ENCODE measurements at regions not wholly inside any gene's neighbourhood (a gene's known extent, or its start where the extent isn't known, plus 50 kb on each side); places are given as distances from the start of the nearest gene placed in this dataset.
"Not testable (repeated sequence)": the region's sequence is repeated elsewhere in the genome, so short reads cannot be mapped to it uniquely, and the experiment has no call there.

DNA sequence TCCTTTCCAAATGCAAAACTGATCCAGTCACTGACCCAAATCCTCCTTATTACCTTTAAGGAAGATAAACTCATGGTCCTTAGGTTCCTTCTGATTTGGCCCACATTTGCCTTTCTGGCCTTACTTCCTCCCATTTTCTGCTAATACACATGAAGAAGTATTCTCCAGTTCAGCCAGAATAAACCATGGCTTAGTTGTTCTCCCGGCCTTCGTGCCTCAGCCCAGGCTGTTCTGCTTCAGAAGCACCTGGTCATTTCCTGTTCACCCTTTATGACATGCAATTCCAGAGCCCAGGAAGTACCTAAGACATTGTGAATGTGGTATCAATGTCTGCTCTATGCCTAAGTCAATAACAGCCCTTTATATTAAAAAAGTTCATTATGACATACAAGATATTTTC, 4790.1 kb upstream of the OR11H1 start:
- H3K27ac ChIP-seq; H4K20me1 ChIP-seq (ENCODE audit: insufficient read depth); H3K9ac ChIP-seq; H3K27me3 ChIP-seq (replicated peaks; ENCODE audit: insufficient read depth); H2AFZ ChIP-seq; H3K79me2 ChIP-seq (ENCODE audit: insufficient read depth); H3K4me1 ChIP-seq (ENCODE audit: insufficient read depth); H3K9me2 ChIP-seq (ENCODE audit: insufficient read depth); H3F3A ChIP-seq (ENCODE audit: insufficient read depth); H3K4me2 ChIP-seq (ENCODE audit: unreplicated experiment); DNase-seq; H3K9me3 ChIP-seq (ENCODE audit: low read depth); in situ Hi-C loops (cut with MboI); H3K4me3 ChIP-seq; H3K36me3 ChIP-seq (ENCODE audit: low read depth): not testable (repeated sequence)
- 32 to 35% methylated on average over 2 of the region's 2 CpGs for WGBS, 2 experiments (ENCODE audit: low coverage in 1 of 2, low lambda C conversion rate in 2 of 2, missing lambda C conversion rate in 2 of 2)

DNA sequence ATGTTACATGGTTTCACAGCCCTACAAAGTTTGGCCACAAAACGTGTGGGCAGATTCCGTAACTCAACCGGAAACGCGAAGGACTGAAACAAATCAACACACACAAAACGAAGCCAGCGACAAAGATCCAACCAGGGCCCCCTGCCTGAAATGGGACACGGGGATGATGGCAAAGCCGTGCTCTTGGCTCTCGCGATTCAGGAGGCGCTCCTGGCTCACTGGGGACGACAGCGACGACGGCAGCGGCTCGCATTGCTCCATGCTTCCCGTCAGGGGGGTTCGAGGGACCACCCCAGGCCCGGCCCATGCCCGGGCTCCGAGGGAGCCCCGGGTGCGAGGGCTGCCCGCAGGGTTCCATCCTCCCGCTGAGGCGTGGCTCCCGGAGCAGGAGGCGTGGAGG, 4786.8 kb upstream of the OR11H1 start:
- Histone ChIP-seq H3K9me3 (ENCODE audit: low read depth) (no peaks in the 10 kb centered on the region), H3K36me3 (ENCODE audit: low read depth) (no peaks in the 10 kb centered on the region), H3F3A (ENCODE audit: insufficient read depth) (no peaks in the 10 kb centered on the region), H3K27me3 (replicated peaks; ENCODE audit: insufficient read depth) (no peaks in the 10 kb centered on the region), H3K79me2 (ENCODE audit: insufficient read depth) (no peaks in the 10 kb centered on the region), H3K4me3 (no peak overlapping the region), H3K4me1 (ENCODE audit: insufficient read depth) (no peaks in the 10 kb centered on the region), H3K27ac (no peak overlapping the region), H3K4me2 (ENCODE audit: unreplicated experiment) (no peak overlapping the region), H4K20me1 (ENCODE audit: insufficient read depth) (no peaks in the 10 kb centered on the region), H3K9ac (no peak overlapping the region), H3K9me2 (ENCODE audit: insufficient read depth) (no peaks in the 10 kb centered on the region), H2AFZ (no peak overlapping the region)
- in situ Hi-C loops (cut with MboI): no loop called here
- DNase-seq: no peak
- TF ChIP-seq EZH2 (IDR thresholded peaks at IDR 0.05; ENCODE audit: insufficient read depth, poor library complexity, severe bottlenecking) (no peak), EZH2phosphoT487 (IDR thresholded peaks at IDR 0.05; ENCODE audit: insufficient read depth, low read depth) (no peak)
- WGBS, 2 experiments (ENCODE audit: low coverage in 1 of 2, low lambda C conversion rate in 2 of 2, missing lambda C conversion rate in 2 of 2): 43 to 51% methylated on average over 25 of the region's 30 CpGs

DNA sequence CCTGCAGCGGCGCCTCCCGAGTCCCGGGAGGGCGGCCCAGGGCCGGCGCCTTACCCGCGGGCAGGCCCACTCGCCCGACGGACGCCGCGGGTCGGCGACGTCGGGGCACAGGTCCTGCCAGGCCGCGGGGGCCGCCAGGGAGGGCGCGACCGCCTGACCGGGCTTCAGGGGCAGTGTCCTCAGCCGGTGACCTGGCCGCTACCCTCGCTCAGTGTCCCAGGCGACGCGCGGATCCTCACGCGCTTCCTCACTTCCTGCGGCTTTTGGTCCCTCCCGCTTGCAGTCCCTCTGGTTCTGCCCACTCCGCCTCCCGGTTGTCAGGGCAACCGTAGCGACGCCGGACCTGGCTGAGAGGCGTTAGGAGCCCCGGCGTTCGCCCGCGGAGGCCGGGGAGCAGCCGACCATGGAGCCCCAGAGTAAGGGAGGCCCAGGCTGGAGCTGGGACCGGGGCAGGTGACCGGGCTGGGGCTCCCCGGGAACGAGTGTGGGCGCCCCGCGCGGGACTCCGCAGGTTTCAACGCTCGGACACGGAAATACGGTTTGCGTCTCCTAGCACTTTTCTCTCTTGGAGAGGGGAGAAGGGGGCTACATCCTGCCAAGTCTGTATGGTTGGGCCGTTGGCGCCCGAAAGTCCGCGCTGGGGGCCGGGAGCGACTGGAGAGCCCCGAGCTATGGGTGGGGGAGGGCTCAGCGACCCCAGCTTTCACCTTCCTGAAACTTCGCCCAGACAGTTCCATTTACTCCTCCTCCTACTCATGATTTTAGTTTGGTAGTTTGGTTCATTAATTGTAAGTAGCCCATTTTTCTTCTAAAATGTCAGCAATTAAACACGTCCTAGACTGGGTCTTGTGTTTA, 4786.0 kb upstream of the OR11H1 start:
- H3K4me1 ChIP-seq (ENCODE audit: insufficient read depth); H3K9me3 ChIP-seq (ENCODE audit: low read depth); H3K27me3 ChIP-seq (replicated peaks; ENCODE audit: insufficient read depth); DNase-seq; in situ Hi-C loops (cut with MboI); H3K36me3 ChIP-seq (ENCODE audit: low read depth); H3K79me2 ChIP-seq (ENCODE audit: insufficient read depth); H3K27ac ChIP-seq; H3F3A ChIP-seq (ENCODE audit: insufficient read depth); H2AFZ ChIP-seq; H4K20me1 ChIP-seq (ENCODE audit: insufficient read depth); H3K4me3 ChIP-seq; H3K9me2 ChIP-seq (ENCODE audit: insufficient read depth); H3K4me2 ChIP-seq (ENCODE audit: unreplicated experiment); H3K9ac ChIP-seq: not testable (repeated sequence)
- WGBS, 2 experiments (ENCODE audit: low coverage in 1 of 2, low lambda C conversion rate in 2 of 2, missing lambda C conversion rate in 2 of 2): 54 to 57% methylated on average over 74 to 76 of the region's 76 CpGs

DNA sequence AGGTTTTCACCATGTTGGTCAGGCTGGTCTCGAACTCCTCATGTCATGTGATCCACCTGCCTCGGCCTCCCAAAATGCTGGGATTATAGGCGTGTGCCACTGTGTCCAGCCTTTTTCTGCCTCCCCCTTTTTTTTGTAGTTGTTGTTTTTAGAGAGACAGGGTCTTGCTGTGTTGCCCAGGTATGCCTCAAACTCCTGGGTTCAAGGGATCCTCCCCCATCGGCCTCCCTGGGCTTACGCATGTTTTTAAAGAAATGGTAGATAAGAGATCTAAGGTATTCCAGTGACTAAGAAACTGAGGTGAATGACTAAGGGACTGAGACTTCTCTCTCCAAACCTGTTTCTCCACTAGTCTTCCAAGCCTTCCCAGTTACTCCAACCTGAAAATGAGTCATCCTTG, 4781.6 kb upstream of the OR11H1 start:
- in situ Hi-C loops (cut with MboI); H2AFZ ChIP-seq; H3K27ac ChIP-seq; H3K4me1 ChIP-seq (ENCODE audit: insufficient read depth); H3K9ac ChIP-seq; H3K79me2 ChIP-seq (ENCODE audit: insufficient read depth); H3K9me2 ChIP-seq (ENCODE audit: insufficient read depth); H3K9me3 ChIP-seq (ENCODE audit: low read depth); H3K36me3 ChIP-seq (ENCODE audit: low read depth); H3F3A ChIP-seq (ENCODE audit: insufficient read depth); H3K4me2 ChIP-seq (ENCODE audit: unreplicated experiment); DNase-seq; H3K4me3 ChIP-seq; H4K20me1 ChIP-seq (ENCODE audit: insufficient read depth); H3K27me3 ChIP-seq (replicated peaks; ENCODE audit: insufficient read depth): not testable (repeated sequence)
- WGBS, 2 experiments (ENCODE audit: low coverage in 1 of 2, low lambda C conversion rate in 2 of 2, missing lambda C conversion rate in 2 of 2): 33 to 34% methylated on average over 5 of the region's 5 CpGs

DNA sequence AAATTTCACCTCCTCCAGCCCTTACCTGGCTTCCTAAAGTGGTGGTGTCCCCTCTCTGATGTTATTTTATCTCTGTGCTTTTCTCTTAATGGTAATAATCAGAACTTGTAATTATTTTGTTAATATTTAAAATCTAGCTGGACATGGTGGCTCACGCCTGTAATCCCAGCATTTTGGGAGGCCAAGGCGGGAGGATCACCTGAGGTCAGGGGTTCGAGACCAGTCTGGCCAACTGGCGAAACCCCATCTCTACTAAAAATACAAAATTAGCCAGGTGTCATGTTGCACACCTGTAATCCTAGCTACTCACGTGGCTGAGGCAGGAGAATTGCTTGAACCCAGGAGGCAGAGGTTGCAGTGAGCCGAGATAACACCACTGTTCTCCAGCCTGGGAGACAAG, 4780.8 kb upstream of the OR11H1 start:
- H3K27me3 ChIP-seq (replicated peaks; ENCODE audit: insufficient read depth); H3K9me3 ChIP-seq (ENCODE audit: low read depth); H3K4me3 ChIP-seq; H3K27ac ChIP-seq; H3K79me2 ChIP-seq (ENCODE audit: insufficient read depth); H3K36me3 ChIP-seq (ENCODE audit: low read depth); H3K9ac ChIP-seq; DNase-seq; H3F3A ChIP-seq (ENCODE audit: insufficient read depth); in situ Hi-C loops (cut with MboI); H3K4me2 ChIP-seq (ENCODE audit: unreplicated experiment); H3K4me1 ChIP-seq (ENCODE audit: insufficient read depth); H2AFZ ChIP-seq; H3K9me2 ChIP-seq (ENCODE audit: insufficient read depth); H4K20me1 ChIP-seq (ENCODE audit: insufficient read depth): not testable (repeated sequence)
- whole genome bisulfite sequencing, 2 experiments (ENCODE audit: low coverage in 1 of 2, low lambda C conversion rate in 2 of 2, missing lambda C conversion rate in 2 of 2): 19% methylated on average over 6 of the region's 6 CpGs

DNA sequence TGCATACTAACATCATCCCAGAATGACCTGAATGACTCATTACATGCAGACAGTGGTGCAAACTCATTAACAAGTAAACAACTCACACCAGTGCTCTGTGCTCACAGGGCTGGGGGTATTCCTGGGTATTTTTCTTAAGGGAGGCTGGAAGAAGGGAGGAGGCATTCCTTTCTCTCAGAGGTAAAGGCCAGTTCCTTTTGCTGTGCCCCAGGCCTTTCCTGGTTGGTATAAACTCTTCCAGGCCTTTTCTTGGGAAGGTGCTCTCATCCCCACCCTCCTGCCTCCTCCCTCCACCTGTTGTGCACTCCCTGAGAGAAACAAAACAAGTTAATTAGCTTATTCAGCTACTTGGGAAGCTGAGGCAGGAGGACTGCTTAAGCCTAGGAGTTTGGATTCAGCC, 4779.2 kb upstream of the OR11H1 start:
- in situ Hi-C loops (cut with MboI); H3F3A ChIP-seq (ENCODE audit: insufficient read depth): not testable (repeated sequence)

DNA sequence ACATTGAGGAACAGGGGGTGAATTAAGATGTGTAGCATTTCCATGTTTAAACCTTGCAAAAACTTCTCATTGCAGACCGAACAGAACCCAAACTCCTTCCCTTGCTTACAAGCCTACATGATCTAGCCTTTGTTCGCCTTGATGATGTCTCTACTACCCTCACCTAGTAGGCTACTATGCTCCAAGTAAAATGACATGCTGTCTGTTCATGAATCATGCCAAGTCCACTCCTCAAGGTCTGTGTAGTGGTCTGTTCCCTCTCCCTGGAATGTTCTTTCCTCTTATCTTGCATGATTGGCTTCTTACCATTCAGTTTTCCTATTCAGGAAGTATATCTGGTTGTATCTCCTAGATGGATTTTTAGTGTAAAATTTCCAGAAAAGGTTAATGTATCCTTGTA, 4778.6 kb upstream of the OR11H1 start:
- H3K79me2 ChIP-seq (ENCODE audit: insufficient read depth); H3K4me2 ChIP-seq (ENCODE audit: unreplicated experiment); H3K9me3 ChIP-seq (ENCODE audit: low read depth); H3K27ac ChIP-seq; H3K4me3 ChIP-seq; in situ Hi-C loops (cut with MboI); H2AFZ ChIP-seq; H4K20me1 ChIP-seq (ENCODE audit: insufficient read depth); H3K36me3 ChIP-seq (ENCODE audit: low read depth); H3K27me3 ChIP-seq (replicated peaks; ENCODE audit: insufficient read depth); H3K9ac ChIP-seq; H3K9me2 ChIP-seq (ENCODE audit: insufficient read depth); H3K4me1 ChIP-seq (ENCODE audit: insufficient read depth); H3F3A ChIP-seq (ENCODE audit: insufficient read depth); DNase-seq: not testable (repeated sequence)
- 7 to 8% methylated on average over 2 of the region's 2 CpGs for WGBS, 2 experiments (ENCODE audit: low coverage in 1 of 2, low lambda C conversion rate in 2 of 2, missing lambda C conversion rate in 2 of 2)

More for the DNA sequence above, 4779.2 kb upstream of the OR11H1 start:
- not testable (repeated sequence) for H3K9me3 ChIP-seq (ENCODE audit: low read depth); H3K27ac ChIP-seq; H3K9ac ChIP-seq; H3K27me3 ChIP-seq (replicated peaks; ENCODE audit: insufficient read depth); H3K4me1 ChIP-seq (ENCODE audit: insufficient read depth); H3K4me2 ChIP-seq (ENCODE audit: unreplicated experiment); H3K79me2 ChIP-seq (ENCODE audit: insufficient read depth); H4K20me1 ChIP-seq (ENCODE audit: insufficient read depth); H3K36me3 ChIP-seq (ENCODE audit: low read depth); H2AFZ ChIP-seq; H3K4me3 ChIP-seq; H3K9me2 ChIP-seq (ENCODE audit: insufficient read depth); DNase-seq

All from GM23248 (cell line).